Epithelial cell of esophagus (primary cell): ENCODE measurements at regions not wholly inside any gene's neighbourhood (a gene's known extent, or its start where the extent isn't known, plus 50 kb on each side); places are given as distances from the start of the nearest gene placed in this dataset.

Source experiments
- DNase-seq: peaks from one replicate; pipeline ENCODE4 v3.0.0; 2010; ENCODE audit warnings: low read depth
- H3K4me3 ChIP-seq: 2 replicates; pipeline ENCODE4 v1.5.1; 2011; ENCODE audit warnings: mild to moderate bottlenecking, low read length, control low read depth
- TF ChIP-seq, protein P1 (sequence below): IDR thresholded peaks from 2 replicates; pipeline ENCODE4 v1.5.1; 2011; ENCODE audit warnings: low read depth, mild to moderate bottlenecking, low read length, control low read depth, inconsistent platforms; ENCODE audit not compliant: insufficient read depth; ENCODE audit errors: missing control alignments

DNA sequence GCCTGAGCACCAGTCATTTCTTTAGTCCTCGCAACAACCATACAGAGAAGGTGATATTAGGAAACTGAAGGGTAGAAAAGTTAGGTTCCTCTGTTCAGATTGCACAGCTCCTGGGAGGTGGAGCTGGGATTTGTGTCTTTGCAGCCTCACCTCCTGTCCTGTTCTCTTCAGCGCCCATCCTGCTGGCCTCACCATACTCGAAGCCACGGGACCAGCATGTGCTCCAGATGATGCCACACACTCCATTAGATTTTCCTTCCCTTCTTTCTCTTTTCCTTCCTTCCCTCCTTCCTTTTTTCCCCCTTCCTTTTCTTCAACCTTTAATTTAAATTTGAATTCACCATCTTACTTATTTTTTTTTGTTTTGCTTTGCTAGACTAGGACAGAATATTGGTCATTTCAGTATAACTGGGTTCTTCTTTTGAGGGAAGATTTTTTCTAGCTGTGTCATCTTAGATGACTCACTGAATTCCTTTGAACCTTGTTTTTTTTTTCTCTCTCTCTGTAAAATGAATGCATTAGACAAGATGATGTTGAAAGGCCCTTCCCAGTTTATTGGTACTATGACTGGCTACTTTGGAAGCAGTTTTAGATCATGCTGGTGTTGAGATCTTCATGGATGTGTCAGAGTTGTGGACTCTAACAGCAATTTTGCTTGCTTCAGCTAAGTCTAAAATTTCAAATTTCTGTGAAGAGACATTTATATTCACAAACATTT lies 662.5 kb upstream of the TENM4 start:
- DNase-seq, result peak; percentile 84
- TF ChIP-seq, protein P1, sequence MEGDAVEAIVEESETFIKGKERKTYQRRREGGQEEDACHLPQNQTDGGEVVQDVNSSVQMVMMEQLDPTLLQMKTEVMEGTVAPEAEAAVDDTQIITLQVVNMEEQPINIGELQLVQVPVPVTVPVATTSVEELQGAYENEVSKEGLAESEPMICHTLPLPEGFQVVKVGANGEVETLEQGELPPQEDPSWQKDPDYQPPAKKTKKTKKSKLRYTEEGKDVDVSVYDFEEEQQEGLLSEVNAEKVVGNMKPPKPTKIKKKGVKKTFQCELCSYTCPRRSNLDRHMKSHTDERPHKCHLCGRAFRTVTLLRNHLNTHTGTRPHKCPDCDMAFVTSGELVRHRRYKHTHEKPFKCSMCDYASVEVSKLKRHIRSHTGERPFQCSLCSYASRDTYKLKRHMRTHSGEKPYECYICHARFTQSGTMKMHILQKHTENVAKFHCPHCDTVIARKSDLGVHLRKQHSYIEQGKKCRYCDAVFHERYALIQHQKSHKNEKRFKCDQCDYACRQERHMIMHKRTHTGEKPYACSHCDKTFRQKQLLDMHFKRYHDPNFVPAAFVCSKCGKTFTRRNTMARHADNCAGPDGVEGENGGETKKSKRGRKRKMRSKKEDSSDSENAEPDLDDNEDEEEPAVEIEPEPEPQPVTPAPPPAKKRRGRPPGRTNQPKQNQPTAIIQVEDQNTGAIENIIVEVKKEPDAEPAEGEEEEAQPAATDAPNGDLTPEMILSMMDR, result no peak
- H3K4me3 ChIP-seq, result no peak overlapping the region

DNA sequence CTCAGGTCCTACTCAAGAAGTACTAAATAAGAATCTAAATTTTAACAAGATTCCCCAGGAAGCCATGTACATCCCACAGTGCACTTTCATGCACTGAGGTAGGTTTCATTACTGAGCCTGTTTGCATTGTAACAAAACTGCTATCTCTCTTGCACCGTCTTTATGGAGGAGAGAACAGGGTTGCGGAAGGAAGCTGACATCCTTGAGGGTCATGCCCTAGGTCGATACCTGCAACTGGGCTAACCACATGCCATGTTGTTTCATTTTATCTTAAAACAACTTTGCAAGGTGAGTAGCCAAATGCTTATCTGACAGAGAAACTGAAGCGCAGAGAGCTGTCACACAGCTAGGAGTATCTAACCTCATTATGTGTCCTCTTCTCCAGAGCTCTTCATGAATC lies 656.3 kb upstream of the TENM4 start:
- no peak for DNase-seq
- no peak overlapping the region for H3K4me3 ChIP-seq
- TF ChIP-seq, protein P1, result no peak

DNA sequence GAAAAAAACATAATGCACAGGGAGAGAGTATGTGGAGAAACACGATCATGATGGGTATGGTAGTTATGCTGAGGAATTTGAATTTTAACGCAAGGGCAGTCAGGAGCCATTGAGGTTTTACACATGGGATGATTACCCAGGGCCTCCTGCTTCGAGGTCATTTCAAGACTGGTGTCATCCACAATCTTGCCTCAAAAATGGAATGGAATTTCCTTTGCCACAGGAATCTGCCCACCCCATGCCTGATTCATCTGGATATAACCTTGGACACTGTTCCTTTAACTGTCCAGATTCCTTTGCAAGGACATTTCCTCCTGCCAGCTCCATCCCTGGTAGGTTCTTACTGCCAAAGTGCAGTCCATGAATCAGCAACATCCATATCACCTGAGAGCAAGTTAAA lies 655.9 kb upstream of the TENM4 start:
- peak; percentile 49 for DNase-seq
- TF ChIP-seq, protein P1, result no peak
- H3K4me3 ChIP-seq, result no peak overlapping the region

DNA sequence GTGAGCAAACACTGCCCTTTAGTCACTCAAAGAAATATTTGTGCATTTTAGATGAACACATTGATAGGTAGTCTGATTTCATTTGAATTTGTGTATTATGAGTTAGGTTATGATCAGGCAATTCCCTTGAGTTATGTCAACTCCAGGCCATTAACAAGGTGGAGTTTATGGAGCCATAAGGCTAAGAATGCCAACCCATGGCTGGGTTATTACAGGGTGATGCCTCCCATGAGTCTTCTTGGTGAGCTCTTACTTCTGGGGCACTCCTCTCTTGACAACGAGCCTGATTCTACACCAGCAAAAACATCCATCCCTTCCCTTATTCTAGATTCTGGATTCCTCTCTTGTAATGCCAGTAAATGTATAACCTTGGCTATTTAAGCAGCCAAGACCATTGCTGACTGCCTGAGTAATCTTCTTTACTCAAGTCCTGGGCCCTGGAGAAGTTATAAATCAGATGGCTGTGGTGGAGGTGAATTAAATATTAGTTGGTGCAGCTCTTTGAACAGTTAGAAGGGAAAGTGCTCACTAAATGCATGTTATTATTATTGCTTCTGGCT lies 645.7 kb upstream of the TENM4 start:
- TF ChIP-seq, protein P1, result no peak
- DNase-seq, result no peak
- H3K4me3 ChIP-seq, result no peak overlapping the region

DNA sequence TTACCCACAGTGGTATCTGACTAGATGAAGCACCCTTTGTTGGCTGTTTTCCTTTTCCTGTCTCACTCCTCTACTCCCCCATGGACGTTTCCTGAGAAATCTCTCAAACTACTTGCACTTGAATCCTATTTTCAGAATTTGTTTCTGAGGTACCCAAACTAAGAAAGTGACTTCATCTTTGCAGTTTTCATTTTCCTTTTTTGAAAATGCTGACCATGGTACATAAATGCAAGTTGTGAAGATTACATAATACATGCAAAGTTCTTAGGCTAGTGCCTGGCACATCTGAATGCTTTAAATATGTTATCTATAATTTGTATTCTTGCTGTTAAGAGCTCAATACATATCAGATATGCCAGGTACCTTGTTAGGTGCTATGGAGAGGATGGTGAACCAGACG lies 644.7 kb upstream of the TENM4 start:
- DNase-seq, result no peak
- no peak overlapping the region for H3K4me3 ChIP-seq
- TF ChIP-seq, protein P1, result no peak

DNA sequence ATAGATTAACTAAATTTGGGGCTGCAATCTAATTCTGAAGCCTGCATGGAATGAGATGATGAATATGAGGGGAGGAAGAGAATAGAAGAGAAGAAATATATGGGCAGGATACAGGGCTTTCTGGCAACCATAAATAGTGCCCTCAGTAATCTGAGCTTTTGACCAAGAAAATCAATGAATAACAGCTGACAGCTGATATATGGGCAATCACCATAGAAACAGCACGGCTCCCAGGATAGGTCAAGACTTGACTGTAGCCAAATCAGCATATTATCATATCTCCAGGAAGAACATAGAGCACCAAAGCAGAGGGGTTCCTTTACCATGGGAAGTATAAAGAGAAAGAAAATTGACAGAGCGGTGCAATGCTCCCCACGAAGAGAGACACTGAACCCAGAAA lies 643.8 kb upstream of the TENM4 start:
- H3K4me3 ChIP-seq, result no peak overlapping the region
- TF ChIP-seq, protein P1, result no peak
- no peak for DNase-seq

DNA sequence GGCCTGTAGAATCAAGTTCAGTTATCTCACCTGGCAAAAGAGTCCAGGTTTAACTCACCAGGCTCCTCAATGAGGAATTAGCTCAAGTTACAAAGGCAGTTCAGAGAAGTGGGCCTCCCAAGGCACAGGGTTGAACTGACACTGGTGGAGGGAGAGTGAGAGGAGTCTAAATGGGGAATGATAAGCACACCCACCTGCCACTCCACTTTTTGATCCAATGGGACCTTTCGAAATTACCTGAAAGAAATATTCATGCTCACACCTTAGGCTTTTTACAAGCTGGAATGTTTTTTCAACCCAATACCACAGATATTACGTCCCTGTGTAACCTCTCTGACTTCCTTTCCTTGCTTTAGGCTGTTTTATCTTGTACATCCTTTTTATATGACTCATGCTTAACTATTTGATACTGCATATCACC lies 642.7 kb upstream of the TENM4 start:
- DNase-seq, result peak; percentile 80
- no peak overlapping the region for H3K4me3 ChIP-seq
- TF ChIP-seq, protein P1, result no peak
